ENCODE measurements at regions not wholly inside any gene's neighbourhood (a gene's known extent, or its start where the extent isn't known, plus 50 kb on each side); places are given as distances from the start of the nearest gene placed in this dataset.

- no peak for DNase-seq (ENCODE audit: low spot score)
Measured at GRCh38 chr11:129266536-129266935, 74.4 kb upstream of the ARHGAP32 start.

DNA sequence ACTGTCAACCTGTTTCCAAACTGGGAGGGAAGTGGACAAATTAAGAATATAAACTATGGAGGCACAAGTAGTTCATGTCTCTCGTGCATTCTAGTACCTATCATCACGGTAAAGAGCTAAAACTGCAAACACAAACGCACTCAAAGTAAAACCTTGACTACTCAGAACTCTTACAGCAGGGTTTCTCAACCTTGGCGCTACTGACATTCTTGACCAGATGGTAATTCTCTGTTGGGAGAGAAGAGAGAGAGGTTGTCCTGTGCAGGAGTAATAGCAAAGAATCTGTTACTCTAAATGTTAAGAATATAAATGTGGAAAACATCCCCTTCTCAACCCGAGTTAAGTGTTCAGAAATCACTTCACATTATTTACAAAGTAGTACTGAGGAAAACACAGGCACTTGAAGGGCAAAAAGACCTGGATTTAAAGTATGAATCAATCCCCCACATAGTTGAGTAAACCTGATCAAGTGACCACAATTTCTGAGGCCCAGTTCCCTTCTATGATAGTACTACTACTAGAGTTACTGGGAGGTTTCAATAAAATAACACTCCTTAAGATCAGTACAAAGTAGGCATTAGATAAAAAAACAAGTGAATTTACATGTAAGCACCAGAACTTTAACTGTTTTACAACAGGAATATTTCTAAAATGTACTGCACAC is 73.1 kb upstream of the ARHGAP32 start:
- DNase-seq (ENCODE audit: low spot score): no peak

DNA sequence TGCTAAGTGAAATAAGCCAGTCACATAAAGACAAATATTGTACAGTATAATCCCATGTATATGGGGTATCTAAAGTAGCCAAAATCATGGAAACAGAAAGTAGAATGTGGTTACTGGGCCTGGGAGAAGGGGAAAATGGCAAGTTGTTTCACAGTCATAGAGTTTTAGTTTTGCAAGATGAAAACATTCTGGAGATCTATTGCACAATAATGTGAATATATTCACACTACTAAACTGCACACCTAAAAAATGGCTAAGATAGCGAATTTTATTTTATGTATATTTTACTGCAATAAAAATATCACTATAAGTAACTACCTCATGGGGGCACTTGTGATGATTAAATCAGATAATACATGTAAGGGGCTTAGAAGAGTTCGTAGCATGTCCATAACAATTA is 72.0 kb upstream of the ARHGAP32 start:
- no peak for DNase-seq (ENCODE audit: low spot score)

DNA sequence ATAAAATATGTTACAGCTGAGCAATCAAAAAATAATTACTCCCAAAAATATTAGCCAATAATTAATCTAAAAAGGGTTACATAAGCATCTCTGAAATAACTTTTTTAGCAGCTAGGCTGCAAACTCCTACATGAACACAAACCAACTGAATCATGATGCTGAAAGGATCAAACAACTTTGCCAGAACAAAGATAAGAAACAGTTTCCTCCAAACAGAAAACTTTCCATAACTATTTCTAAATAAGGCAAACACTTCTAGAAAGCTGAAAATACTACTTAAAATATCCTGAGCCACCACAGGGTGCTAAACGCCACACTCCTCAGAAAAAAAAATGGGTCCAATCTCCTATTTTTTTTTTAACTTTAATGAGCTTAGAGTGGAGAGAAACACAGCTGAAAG is 68.6 kb upstream of the ARHGAP32 start:
- DNase-seq (ENCODE audit: low spot score): no peak

DNA sequence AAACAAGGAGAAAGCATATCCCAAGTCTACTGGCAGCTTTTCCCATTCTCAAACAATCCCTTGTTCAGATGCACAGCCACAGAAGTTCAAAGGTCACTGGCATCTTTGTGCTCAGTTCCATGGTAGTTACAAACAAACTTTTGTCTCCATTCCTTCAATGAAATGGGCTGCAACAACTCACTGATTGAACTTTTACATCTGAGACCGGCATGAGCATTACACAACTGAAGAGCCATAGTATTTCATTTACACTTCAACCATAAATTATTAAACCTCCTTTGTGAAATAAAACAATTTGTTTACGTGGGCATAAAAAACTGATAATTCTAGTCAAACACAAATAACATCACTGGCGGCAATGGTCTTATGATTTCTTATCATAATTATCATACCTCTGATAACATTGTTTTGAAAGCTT is 67.8 kb upstream of the ARHGAP32 start:
- DNase-seq (ENCODE audit: low spot score): no peak

DNA sequence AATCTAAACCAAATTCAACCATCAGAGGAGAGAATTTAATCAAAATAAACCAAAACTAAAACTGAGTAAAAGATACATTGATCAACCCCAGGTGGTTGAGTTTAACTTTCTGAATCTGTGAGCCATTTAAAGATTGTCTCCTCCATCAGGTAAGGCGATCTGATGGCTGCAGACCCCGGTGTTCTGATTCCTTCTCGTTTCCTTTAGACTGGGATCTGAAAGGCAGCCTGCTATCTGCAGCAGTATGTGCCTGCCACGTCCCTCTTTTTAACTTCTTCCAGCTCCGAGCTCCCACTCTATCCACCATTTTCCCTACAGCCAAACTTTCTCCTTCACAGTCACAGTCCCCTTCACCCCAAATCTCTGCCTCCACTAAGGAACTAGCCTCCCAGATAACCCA is 66.1 kb upstream of the ARHGAP32 start:
- no peak for DNase-seq (ENCODE audit: low spot score)

- no peak for DNase-seq (ENCODE audit: low spot score)
Measured at GRCh38 chr11:129257512-129257911, 65.4 kb upstream of the ARHGAP32 start.

DNA sequence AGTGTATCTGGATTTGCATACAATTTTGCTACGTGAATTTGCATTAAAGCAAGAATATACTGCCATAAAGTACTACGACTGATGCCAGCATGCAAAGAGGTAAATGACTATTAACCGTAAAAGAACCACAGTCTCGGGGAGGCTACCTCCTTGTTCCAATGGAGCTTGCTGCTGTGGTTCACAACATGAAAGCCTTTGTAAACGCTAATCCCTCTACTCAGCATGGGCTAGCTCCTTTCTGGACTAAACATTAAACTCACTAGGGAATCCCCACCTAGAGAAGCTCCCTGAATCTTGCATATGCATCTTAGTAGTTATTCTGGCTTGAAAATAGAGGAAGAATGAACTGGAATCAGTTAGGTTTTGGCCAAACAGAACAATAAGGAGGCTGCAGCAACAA is 60.5 kb upstream of the ARHGAP32 start:
- no peak for DNase-seq (ENCODE audit: low spot score)

DNA sequence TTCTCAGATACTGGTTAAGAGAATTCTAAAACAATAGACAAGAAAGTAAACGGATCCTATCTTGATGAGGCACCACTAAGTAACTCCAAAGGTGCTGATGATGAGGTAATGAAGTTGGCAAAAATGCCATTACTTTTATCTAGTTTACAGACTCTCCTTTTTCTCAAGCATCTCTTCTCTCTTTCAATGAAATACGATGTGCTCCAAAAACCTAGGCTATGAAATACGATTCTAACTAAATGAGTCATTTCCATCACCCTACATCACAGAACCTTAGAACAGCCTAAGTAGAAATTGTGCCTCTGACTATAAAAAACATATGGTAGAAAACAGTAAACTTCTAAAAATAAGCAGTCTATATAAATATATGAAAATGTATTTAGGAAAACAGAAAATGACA is 58.9 kb upstream of the ARHGAP32 start:
- no peak for DNase-seq (ENCODE audit: low spot score)

GRCh38 chr11:129249923-129250322 is 57.8 kb upstream of the ARHGAP32 start:
- no peak for DNase-seq (ENCODE audit: low spot score)

GRCh38 chr11:129249351-129249750 is 57.2 kb upstream of the ARHGAP32 start:
- no peak for DNase-seq (ENCODE audit: low spot score)

GRCh38 chr11:129248618-129249017 is 56.5 kb upstream of the ARHGAP32 start:
- no peak for DNase-seq (ENCODE audit: low spot score)

DNA sequence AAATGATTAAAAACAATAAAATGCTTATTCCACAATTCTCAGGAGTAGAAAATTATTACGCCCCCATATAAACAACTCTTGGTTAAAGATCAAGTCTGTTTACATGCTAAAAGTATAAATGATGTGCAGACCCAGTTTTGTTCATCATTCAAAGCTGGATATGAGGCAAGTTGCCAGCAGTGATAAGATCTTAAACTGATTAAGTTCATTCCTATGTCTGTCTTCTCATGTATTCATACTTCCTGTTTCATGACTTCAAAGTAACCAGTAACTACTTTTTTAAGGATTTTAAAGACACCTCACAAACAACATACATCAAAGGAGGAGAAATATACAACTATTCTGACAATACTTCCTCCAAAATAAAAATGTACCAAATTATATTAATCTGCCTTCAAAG is 55.0 kb upstream of the ARHGAP32 start:
- DNase-seq (ENCODE audit: low spot score): no peak

GRCh38 chr11:129242855-129243254 is 50.7 kb upstream of the ARHGAP32 start:
- DNase-seq (ENCODE audit: low spot score): no peak

Measured in germinal center (tissue), 1 donor.